ENCODE measurements at regions not wholly inside any gene's neighbourhood (a gene's known extent, or its start where the extent isn't known, plus 50 kb on each side); places are given as distances from the start of the nearest gene placed in this dataset.

DNA sequence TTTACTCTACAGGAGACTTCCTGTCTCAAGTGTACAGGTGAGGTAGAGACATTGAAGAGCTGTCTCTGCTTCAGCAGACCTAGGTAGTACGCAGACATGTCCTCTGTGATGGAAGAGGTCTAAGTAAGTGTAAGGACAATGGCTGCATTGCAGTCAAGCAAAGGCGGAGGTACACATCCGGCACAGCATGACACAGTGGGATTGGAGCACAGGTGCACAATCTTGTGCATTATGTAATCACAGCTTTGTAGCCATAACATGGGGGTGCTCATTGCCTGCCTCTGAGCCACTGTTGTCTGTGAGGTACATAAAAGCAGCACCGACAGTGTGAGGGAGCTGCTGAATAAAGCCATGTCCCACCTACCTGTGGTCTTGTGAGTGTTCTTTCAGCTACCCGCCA, 66.4 kb upstream of the CCDC190 start:
- TF ChIP-seq POLR2AphosphoS5 (IDR thresholded peaks at IDR 0.05) (no peak), POLR2A (IDR thresholded peaks at IDR 0.05) (no peak), EP300 (IDR thresholded peaks at IDR 0.05; ENCODE audit: low read depth) (no peak)
- TF ChIP-seq, protein P1, sequence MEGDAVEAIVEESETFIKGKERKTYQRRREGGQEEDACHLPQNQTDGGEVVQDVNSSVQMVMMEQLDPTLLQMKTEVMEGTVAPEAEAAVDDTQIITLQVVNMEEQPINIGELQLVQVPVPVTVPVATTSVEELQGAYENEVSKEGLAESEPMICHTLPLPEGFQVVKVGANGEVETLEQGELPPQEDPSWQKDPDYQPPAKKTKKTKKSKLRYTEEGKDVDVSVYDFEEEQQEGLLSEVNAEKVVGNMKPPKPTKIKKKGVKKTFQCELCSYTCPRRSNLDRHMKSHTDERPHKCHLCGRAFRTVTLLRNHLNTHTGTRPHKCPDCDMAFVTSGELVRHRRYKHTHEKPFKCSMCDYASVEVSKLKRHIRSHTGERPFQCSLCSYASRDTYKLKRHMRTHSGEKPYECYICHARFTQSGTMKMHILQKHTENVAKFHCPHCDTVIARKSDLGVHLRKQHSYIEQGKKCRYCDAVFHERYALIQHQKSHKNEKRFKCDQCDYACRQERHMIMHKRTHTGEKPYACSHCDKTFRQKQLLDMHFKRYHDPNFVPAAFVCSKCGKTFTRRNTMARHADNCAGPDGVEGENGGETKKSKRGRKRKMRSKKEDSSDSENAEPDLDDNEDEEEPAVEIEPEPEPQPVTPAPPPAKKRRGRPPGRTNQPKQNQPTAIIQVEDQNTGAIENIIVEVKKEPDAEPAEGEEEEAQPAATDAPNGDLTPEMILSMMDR (IDR thresholded peaks at IDR 0.05) = no peak

All from transverse colon (tissue), 4 donors.